ENCODE measurements at regions not wholly inside any gene's neighbourhood (a gene's known extent, or its start where the extent isn't known, plus 50 kb on each side); places are given as distances from the start of the nearest gene placed in this dataset.

- DNase-seq (ENCODE audit: low spot score) (no peak), FAIRE-seq (no peak), ATAC-seq (no peak)
- POLR2A ChIA-PET, result no interaction called here
- H3K9me3 ChIP-seq (ENCODE audit: low read length), result no peaks in the 10 kb centered on the region
- intact Hi-C loops (cut with micrococcal nuclease; ENCODE audit: unreplicated experiment) (no loop called here), in situ Hi-C loops (cut with HindIII; ENCODE audit: extremely low pct_ligation_motif_present, low pct_unique_long_range_greater_than_20kb) (loop anchor here (10.0 kb wide), 1 partner anchor 223 kb away; no protein-coding TSS in a partner anchor)
- H4K20me1 ChIP-seq (ENCODE audit: insufficient read depth, low read length), result no peaks in the 10 kb centered on the region
- no peak overlapping the region for H2AFZ ChIP-seq (ENCODE audit: low read length)
- WGBS (ENCODE audit: low lambda C conversion rate), result 36% methylated on average over 8 of the region's 8 CpGs
- H3K27me3 ChIP-seq (ENCODE audit: control insufficient read depth in 1 of 2, insufficient read depth in 2 of 2, low read length in 2 of 2), result peaks cover 0 to 13% of the 10 kb centered on the region in 2 experiments; a peak in 1 of 5 replicates
- H3K4me1 ChIP-seq (ENCODE audit: insufficient read depth, low read length), result no peaks in the 10 kb centered on the region
- no peaks in the 10 kb centered on the region for H3K36me3 ChIP-seq (replicated peaks in 1 of 2; ENCODE audit: control insufficient read depth in 1 of 2, insufficient read depth in 2 of 2, low read length in 2 of 2)
- no peak overlapping the region for H3K4me3 ChIP-seq (replicated peaks in 1 of 3; ENCODE audit: insufficient read depth in 1 of 3, low read depth in 2 of 3, low read length in 3 of 3)
- H3K9ac ChIP-seq (ENCODE audit: insufficient read depth, low read depth, low read length), result no peak overlapping the region
- no peak overlapping the region for H3K27ac ChIP-seq (ENCODE audit: extremely low read length, insufficient read depth, low read length)
- TF ChIP-seq SOX5 (CRISPR knock-in tag; IDR thresholded peaks at IDR 0.05; ENCODE audit: borderline replicate concordance) (no peak), RARG (CRISPR knock-in tag; IDR thresholded peaks at IDR 0.05; ENCODE audit: low read depth) (no peak), NFE2L2 (IDR thresholded peaks at IDR 0.05; ENCODE audit: low read length) (no peak), ZNF484 (CRISPR knock-in tag; IDR thresholded peaks at IDR 0.05; ENCODE audit: borderline replicate concordance, low read depth) (no peak), SMAD9 (CRISPR knock-in tag; IDR thresholded peaks at IDR 0.05) (no peak), ZBTB8A (CRISPR knock-in tag; IDR thresholded peaks at IDR 0.05; ENCODE audit: borderline replicate concordance, low read depth) (no peak), MYNN (CRISPR knock-in tag; IDR thresholded peaks at IDR 0.05; ENCODE audit: low read depth) (no peak), HINFP (CRISPR knock-in tag; IDR thresholded peaks at IDR 0.05; ENCODE audit: low read depth) (no peak), SIX4 (CRISPR knock-in tag; IDR thresholded peaks at IDR 0.05) (no peak), U2AF1 (optimal IDR thresholded peaks at IDR 0.05; ENCODE audit: low read depth, low read length) (no peak), TRAFD1 (CRISPR knock-in tag; IDR thresholded peaks at IDR 0.05; ENCODE audit: borderline replicate concordance) (no peak)
- CTCF ChIA-PET (ENCODE audit: low intra/inter-chr PET ratio, low total read pairs), result no interaction called here
- no peaks in the 10 kb centered on the region for H3K79me2 ChIP-seq (ENCODE audit: insufficient read depth, low read length)
- H3K4me2 ChIP-seq (ENCODE audit: low read depth, low read length), result no peak overlapping the region
- BruUV-seq (replicated peaks), result no TSS peak
Measured at GRCh38 chr11:116507849-116508695, 264.7 kb downstream of the BUD13 start.

All from HepG2 (cell line).